ENCODE measurements at regions not wholly inside any gene's neighbourhood (a gene's known extent, or its start where the extent isn't known, plus 50 kb on each side); places are given as distances from the start of the nearest gene placed in this dataset.

- TF ChIP-seq EZH2phosphoT487 (IDR thresholded peaks at IDR 0.05; ENCODE audit: insufficient read depth, low read depth) (no peak), EZH2 (IDR thresholded peaks at IDR 0.05; ENCODE audit: insufficient read depth, poor library complexity, severe bottlenecking) (no peak)
Measured at GRCh38 chr5:18321262-18321942, 687.1 kb downstream of the TAF11L14 start.
